ENCODE measurements at regions not wholly inside any gene's neighbourhood (a gene's known extent, or its start where the extent isn't known, plus 50 kb on each side); places are given as distances from the start of the nearest gene placed in this dataset.

DNA sequence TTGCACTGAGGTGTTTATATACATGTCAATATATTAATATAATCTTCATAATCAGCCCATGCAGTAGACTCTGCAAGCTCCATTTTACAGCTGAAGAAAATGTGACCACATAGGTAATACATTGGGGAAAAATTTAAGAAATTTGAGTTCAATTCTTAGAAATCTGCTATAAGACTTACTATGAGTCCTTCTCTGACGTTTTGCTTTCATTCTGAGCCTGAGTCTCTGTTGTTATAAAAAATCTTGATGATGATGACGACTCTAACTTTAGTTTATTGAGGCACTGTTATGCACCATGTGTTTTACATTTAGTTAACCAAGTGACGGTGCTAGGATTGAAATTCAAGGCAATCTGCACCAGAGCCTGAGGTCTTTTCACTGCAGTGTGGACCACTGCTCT lies 370.3 kb upstream of the PPP1R2C start:
- TF ChIP-seq SUZ12 (IDR thresholded peaks at IDR 0.05; ENCODE audit: extremely low read depth, insufficient read depth, insufficient read length) (no peak), ZNF274 (IDR thresholded peaks at IDR 0.05; ENCODE audit: low read depth, low read length) (no peak), YY1 (IDR thresholded peaks at IDR 0.05; ENCODE audit: insufficient read depth, insufficient read length) (no peak)

Data from NT2/D1 (cell line).